GM10266 (cell line): ENCODE measurements at regions not wholly inside any gene's neighbourhood (a gene's known extent, or its start where the extent isn't known, plus 50 kb on each side); places are given as distances from the start of the nearest gene placed in this dataset.

Experiments
- DNase-seq: peaks from one replicate; pipeline ENCODE4 v3.0.0; 2012; ENCODE audit errors: extremely low spot score
- TF ChIP-seq, protein P1 (sequence below): IDR thresholded peaks from 2 replicates; pipeline ENCODE4 v1.5.1; 2012; ENCODE audit warnings: mild to moderate bottlenecking, low read depth; ENCODE audit not compliant: control insufficient read depth, insufficient read depth; ENCODE audit errors: missing control alignments

DNA sequence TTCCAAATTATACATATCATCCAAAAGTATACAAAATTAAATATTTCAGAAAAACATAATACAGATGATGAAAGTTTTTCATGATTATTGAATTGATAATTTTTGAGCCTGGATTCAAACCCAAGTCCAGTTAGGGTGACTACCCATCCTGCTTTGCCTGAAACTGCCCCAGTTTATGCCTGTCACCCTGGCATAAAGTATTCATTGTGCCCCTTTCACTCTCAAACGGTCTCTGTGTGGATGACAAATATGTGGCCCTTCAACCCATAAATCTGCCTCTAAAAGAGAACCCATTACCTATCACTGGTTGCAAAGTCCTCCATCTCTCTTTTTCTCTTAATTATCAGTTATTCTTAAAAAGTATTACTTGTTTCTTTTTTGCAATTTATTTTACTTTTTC is 553.7 kb upstream of the JARID2 start:
- TF ChIP-seq, protein P1, sequence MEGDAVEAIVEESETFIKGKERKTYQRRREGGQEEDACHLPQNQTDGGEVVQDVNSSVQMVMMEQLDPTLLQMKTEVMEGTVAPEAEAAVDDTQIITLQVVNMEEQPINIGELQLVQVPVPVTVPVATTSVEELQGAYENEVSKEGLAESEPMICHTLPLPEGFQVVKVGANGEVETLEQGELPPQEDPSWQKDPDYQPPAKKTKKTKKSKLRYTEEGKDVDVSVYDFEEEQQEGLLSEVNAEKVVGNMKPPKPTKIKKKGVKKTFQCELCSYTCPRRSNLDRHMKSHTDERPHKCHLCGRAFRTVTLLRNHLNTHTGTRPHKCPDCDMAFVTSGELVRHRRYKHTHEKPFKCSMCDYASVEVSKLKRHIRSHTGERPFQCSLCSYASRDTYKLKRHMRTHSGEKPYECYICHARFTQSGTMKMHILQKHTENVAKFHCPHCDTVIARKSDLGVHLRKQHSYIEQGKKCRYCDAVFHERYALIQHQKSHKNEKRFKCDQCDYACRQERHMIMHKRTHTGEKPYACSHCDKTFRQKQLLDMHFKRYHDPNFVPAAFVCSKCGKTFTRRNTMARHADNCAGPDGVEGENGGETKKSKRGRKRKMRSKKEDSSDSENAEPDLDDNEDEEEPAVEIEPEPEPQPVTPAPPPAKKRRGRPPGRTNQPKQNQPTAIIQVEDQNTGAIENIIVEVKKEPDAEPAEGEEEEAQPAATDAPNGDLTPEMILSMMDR = no peak
- no peak for DNase-seq

DNA sequence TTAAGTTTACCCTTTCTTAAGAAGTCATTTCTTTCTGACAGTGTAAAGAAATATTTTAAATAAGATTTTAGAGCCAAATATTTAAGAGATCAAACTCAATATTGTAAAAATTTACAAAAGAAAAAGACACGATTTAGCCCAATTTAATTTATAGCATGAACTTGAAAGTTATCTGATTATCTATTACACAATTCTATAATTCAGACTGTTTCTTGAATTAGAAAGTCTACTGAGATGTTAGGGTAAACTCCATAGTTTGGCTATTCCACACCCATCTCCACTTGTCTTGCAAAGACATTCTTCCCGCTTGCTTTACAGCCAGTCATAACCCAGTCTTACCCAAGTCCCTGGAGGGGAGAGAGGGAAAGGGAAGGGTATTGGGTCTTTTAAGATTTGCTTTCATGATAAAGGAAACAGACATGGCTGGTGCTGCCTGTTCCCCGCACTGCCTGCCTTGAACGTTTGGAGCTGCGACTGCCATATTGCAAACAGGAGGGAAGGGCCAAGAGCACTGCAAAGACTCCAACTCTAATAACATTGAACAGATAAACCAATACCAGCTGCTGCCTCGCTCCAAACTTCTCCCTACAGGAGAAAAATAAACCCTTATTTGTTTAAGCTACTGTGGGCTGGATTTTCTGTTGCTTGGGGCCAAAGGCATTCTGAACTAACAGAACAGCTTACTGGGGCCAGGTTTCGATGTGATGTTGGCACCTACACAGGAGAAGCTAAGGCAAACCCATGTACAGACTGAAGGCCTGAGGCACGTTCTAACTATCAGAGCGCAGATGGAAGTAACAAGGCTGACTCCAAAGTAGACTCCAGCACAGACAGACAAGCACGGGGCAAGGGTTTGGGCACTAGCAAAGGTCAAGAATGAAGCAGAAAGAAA is 552.3 kb upstream of the JARID2 start:
- TF ChIP-seq, protein P1 = no peak
- no peak for DNase-seq

DNA sequence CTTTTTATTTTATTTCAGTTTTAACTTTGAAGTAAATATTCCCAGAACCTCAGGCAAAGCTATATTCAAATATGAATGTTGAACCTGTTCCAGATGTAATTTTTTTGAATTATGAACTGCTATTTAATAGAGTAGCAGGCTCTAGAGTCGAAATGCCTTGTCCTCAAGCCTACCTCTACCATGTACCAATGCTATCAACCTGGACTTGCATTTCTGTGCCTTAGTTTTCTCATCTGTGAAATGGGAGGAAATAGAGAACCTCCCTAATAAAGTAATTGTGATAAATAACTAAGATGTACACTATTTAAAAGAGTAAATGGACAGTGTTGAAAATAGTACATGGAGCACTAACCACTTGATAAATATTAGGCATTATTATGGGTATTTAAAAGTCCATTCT is 551.6 kb upstream of the JARID2 start:
- TF ChIP-seq, protein P1 = no peak
- no peak for DNase-seq

DNA sequence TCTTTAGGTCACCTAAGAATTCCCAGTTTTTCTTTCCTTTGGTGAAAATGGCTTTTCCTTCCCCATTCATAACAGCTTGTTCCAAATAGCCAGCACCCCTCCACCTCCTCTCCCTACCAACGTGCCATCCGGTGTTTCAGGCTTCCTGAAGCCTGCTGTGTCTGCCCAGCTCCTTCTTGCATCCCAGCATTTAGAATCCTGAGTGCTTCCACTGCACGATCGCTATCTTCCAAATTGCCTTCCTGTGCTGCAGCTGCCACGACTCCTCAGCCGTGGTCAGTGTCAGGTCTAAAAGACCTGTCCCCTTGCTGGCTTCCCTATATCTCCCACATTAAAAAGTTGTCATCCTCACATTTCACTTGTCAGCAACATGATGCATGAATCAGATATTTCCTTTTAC is 550.3 kb upstream of the JARID2 start:
- TF ChIP-seq, protein P1 = no peak
- no peak for DNase-seq

DNA sequence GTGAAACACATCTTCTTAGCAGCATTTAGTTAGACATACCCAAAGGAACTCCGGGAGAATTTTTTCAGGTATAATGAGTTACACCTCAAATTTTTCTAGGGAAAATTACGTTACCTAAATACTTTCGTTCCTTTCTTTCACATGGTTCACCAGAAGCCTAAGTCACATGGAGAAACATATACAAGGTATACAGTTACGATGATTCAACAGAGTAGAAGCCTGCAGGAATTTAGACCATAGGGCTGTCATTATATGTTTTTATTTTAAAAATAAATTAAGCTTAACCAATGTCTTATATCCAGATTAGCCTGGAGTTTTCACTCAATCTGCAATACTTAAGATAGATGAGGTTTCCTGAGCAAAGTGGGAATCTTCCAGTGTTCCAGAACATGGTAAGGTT is 549.5 kb upstream of the JARID2 start:
- TF ChIP-seq, protein P1 = no peak
- DNase-seq = no peak

DNA sequence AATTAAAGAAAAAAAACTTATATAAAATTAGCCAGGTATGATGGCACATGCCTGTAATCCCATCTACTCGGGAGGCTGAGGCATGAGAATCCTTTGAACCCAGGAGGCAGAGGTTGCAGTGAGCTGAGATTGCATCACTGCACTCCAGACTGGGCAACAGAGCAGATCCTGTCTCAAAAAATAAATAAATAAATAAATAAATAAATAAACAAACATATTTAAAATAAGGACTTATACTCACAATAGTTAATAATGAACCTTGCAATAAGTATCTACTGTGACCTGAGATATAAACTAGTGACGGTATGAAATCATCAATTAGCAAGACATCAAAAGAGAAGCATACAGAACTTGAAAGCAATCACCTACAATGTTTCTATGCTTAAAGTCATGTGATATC is 548.4 kb upstream of the JARID2 start:
- TF ChIP-seq, protein P1 = no peak
- no peak for DNase-seq

DNA sequence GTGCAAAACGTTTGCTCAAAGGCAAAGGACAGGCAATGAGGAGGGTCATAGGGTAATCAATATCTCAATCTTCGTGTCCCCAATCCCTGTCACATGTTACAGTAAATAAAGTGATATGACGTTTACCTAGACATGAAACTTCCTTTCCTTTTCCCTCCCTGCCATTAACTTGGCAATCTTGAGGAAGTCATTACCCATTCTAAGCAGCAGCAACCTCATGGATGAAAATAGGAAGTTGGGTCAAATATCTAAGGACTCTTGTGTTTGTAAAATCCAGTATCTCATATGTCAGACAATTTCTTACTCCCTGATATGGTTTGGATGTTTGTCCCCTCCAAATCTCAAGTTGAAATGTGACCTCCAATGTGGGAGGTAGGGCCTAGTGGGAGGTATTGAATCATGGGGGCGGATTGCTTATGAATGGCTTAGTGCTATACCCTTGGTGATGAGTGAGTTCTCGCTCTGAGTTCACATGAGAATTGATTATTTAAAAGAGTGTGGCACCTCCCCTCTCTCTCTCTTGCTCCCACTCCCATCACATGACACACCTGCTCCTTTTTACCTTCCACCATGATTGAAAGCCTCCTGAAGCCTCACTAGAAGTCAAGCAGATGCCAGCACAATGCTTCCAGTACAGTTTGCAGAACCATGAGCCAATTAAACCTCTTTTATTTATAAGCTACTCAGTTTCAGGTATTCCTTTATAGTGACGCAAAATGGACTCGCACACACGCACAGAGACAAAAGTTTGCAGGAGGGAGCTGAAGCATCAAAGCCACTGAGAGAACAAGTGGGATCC is 545.9 kb upstream of the JARID2 start:
- no peak for DNase-seq
- TF ChIP-seq, protein P1 = no peak
